ENCODE measurements at regions not wholly inside any gene's neighbourhood (a gene's known extent, or its start where the extent isn't known, plus 50 kb on each side); places are given as distances from the start of the nearest gene placed in this dataset.

DNA sequence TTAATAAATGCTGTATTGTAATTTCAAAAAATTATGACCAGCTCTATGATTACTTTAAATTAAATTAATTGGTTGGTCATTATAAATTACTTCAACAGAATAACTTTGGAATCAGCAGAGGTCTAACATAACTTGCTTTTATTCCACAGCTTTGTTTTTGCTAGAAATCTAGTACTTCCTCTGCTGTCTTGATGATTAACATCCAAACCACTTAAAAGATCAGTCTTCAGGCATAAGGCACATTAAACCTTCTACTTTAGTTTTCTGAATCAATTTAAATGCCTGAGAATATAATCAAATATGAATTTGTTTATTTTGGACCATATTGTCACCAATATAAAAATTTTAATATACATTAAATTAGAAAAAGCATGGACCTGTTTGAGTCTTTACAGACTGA is 465.3 kb downstream of the ARL4A start:
- H3K4me1 Mint-ChIP-seq (ENCODE audit: low read depth): no peaks in the 10 kb centered on the region
- no peaks in the 10 kb centered on the region for H3K36me3 Mint-ChIP-seq (ENCODE audit: low read depth)
- no peak overlapping the region for H3K4me3 Mint-ChIP-seq
- H3K27me3 Mint-ChIP-seq (ENCODE audit: insufficient read depth): no peaks in the 10 kb centered on the region
- DNase-seq (ENCODE audit: low spot score): no peak
- intact Hi-C loops (cut with micrococcal nuclease): no loop called here
- H3K27ac Mint-ChIP-seq: no peak overlapping the region
- H3K9me3 Mint-ChIP-seq: no peaks in the 10 kb centered on the region

- no peak overlapping the region for H3K4me3 Mint-ChIP-seq
- H3K4me1 Mint-ChIP-seq (ENCODE audit: low read depth): no peaks in the 10 kb centered on the region
- H3K36me3 Mint-ChIP-seq (ENCODE audit: low read depth): no peaks in the 10 kb centered on the region
- no peak for DNase-seq (ENCODE audit: low spot score)
- H3K9me3 Mint-ChIP-seq: no peaks in the 10 kb centered on the region
- no peaks in the 10 kb centered on the region for H3K27me3 Mint-ChIP-seq (ENCODE audit: insufficient read depth)
- H3K27ac Mint-ChIP-seq: no peak overlapping the region
- intact Hi-C loops (cut with micrococcal nuclease): no loop called here
Observed at GRCh38 chr7:13153266-13153665, 465.8 kb downstream of the ARL4A start.

GRCh38 chr7:13153742-13154141 is 466.3 kb downstream of the ARL4A start:
- H3K27ac Mint-ChIP-seq: no peak overlapping the region
- intact Hi-C loops (cut with micrococcal nuclease): no loop called here
- H3K36me3 Mint-ChIP-seq (ENCODE audit: low read depth): no peaks in the 10 kb centered on the region
- H3K27me3 Mint-ChIP-seq (ENCODE audit: insufficient read depth): no peaks in the 10 kb centered on the region
- DNase-seq (ENCODE audit: low spot score): no peak
- no peaks in the 10 kb centered on the region for H3K9me3 Mint-ChIP-seq
- no peak overlapping the region for H3K4me3 Mint-ChIP-seq
- H3K4me1 Mint-ChIP-seq (ENCODE audit: low read depth): no peaks in the 10 kb centered on the region

DNA sequence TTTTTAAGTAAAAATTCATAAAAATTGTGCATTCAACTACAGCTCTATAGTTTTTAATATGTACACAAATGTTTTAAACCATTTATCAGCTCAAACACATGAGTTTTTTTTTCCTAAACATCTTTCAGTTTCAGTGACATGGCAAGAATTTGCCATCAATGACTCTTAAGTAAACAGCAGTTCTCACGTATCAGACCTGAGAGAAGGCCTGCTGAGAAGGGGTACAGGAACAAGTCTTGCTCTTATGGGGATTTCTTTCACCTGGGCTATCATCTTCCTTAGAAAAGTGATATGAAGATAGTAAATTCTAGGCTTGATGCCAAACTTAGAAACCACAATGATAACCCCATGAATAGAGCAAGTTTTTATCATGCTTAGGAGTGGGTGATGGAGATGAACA is 467.8 kb downstream of the ARL4A start:
- no peak overlapping the region for H3K27ac Mint-ChIP-seq

GRCh38 chr7:13159003-13159402 is 471.6 kb downstream of the ARL4A start:
- H3K4me1 Mint-ChIP-seq (ENCODE audit: low read depth): no peaks in the 10 kb centered on the region
- H3K36me3 Mint-ChIP-seq (ENCODE audit: low read depth): no peaks in the 10 kb centered on the region
- H3K27ac Mint-ChIP-seq: no peak overlapping the region
- no peak overlapping the region for H3K4me3 Mint-ChIP-seq
- DNase-seq (ENCODE audit: low spot score): no peak
- H3K27me3 Mint-ChIP-seq (ENCODE audit: insufficient read depth): peaks cover 3% of the 10 kb centered on the region
- no peaks in the 10 kb centered on the region for H3K9me3 Mint-ChIP-seq
- intact Hi-C loops (cut with micrococcal nuclease): no loop called here

More for the DNA sequence above, 467.8 kb downstream of the ARL4A start:
- no peak for DNase-seq (ENCODE audit: low spot score)
- no peak overlapping the region for H3K4me3 Mint-ChIP-seq
- no peaks in the 10 kb centered on the region for H3K36me3 Mint-ChIP-seq (ENCODE audit: low read depth)
- intact Hi-C loops (cut with micrococcal nuclease): no loop called here
- H3K9me3 Mint-ChIP-seq: no peaks in the 10 kb centered on the region
- H3K27me3 Mint-ChIP-seq (ENCODE audit: insufficient read depth): no peaks in the 10 kb centered on the region
- no peaks in the 10 kb centered on the region for H3K4me1 Mint-ChIP-seq (ENCODE audit: low read depth)

- no peaks in the 10 kb centered on the region for H3K36me3 Mint-ChIP-seq (ENCODE audit: low read depth)
- intact Hi-C loops (cut with micrococcal nuclease): no loop called here
- H3K27me3 Mint-ChIP-seq (ENCODE audit: insufficient read depth): peaks cover 6% of the 10 kb centered on the region
- no peak overlapping the region for H3K27ac Mint-ChIP-seq
- DNase-seq (ENCODE audit: low spot score): no peak
- no peaks in the 10 kb centered on the region for H3K4me1 Mint-ChIP-seq (ENCODE audit: low read depth)
- H3K4me3 Mint-ChIP-seq: no peak overlapping the region
- no peaks in the 10 kb centered on the region for H3K9me3 Mint-ChIP-seq
Observed at GRCh38 chr7:13159467-13160184, 472.2 kb downstream of the ARL4A start.

DNA sequence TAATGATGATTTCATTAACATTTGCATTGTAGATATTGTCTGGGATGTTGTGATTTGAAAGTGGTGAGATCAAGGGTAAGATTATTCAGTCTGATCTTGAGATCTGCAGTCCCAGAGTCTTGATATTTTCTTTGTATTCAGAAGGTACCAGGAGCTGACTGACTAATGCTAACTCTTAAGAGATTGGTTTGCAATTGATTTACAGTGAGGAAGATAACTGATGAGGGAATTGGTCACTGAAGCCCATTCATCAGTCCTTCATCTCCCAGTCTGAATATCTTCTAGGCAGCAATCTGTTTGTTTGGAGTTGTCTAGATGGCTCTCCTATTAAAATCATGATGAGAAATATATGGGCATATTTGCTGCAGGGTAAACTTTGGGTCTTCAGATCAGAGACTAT is 473.7 kb downstream of the ARL4A start:
- Mint-ChIP-seq H3K4me1 (ENCODE audit: low read depth) (no peaks in the 10 kb centered on the region), H3K36me3 (ENCODE audit: low read depth) (no peaks in the 10 kb centered on the region)
- intact Hi-C loops (cut with micrococcal nuclease): no loop called here

DNA sequence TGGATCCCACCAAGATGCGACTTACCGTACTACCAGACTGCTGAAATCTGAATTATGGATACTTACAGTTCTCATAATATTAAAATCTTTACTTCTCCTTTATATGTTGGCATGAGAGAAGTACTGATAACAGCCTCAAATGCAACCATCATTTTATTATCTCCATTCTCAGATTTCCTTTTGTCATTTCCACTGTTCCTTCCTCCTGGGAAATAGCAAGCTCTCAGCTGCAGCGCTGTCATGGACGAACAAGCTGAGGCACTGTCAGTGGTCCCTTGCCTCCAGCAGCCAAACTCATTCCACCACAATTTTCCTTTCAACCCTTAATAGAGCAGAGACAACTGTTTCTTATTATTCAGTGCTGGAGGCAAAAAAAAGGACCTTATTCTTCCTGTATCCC is 478.4 kb downstream of the ARL4A start:
- H3K27ac Mint-ChIP-seq: no peak overlapping the region
- no peak overlapping the region for H3K4me3 Mint-ChIP-seq
- no peaks in the 10 kb centered on the region for H3K4me1 Mint-ChIP-seq (ENCODE audit: low read depth)
- H3K36me3 Mint-ChIP-seq (ENCODE audit: low read depth): no peaks in the 10 kb centered on the region
- H3K27me3 Mint-ChIP-seq (ENCODE audit: insufficient read depth): peaks cover 5% of the 10 kb centered on the region
- no peaks in the 10 kb centered on the region for H3K9me3 Mint-ChIP-seq
- intact Hi-C loops (cut with micrococcal nuclease): no loop called here
- DNase-seq (ENCODE audit: low spot score): no peak

More for the DNA sequence above, 473.7 kb downstream of the ARL4A start:
- H3K4me3 Mint-ChIP-seq: no peak overlapping the region
- H3K27ac Mint-ChIP-seq: no peak overlapping the region
- no peak for DNase-seq (ENCODE audit: low spot score)
- no peaks in the 10 kb centered on the region for H3K9me3 Mint-ChIP-seq
- H3K27me3 Mint-ChIP-seq (ENCODE audit: insufficient read depth): peaks cover 6% of the 10 kb centered on the region

GRCh38 chr7:13166801-13167200 is 479.4 kb downstream of the ARL4A start:
- no peaks in the 10 kb centered on the region for H3K36me3 Mint-ChIP-seq (ENCODE audit: low read depth)
- no peaks in the 10 kb centered on the region for H3K4me1 Mint-ChIP-seq (ENCODE audit: low read depth)
- DNase-seq (ENCODE audit: low spot score): no peak
- no peak overlapping the region for H3K4me3 Mint-ChIP-seq
- H3K27me3 Mint-ChIP-seq (ENCODE audit: insufficient read depth): peaks cover 3% of the 10 kb centered on the region
- H3K27ac Mint-ChIP-seq: no peak overlapping the region
- intact Hi-C loops (cut with micrococcal nuclease): no loop called here
- no peaks in the 10 kb centered on the region for H3K9me3 Mint-ChIP-seq

- DNase-seq (ENCODE audit: low spot score): no peak
- no peak overlapping the region for H3K27ac Mint-ChIP-seq
- intact Hi-C loops (cut with micrococcal nuclease): no loop called here
- peaks cover 2% of the 10 kb centered on the region for H3K27me3 Mint-ChIP-seq (ENCODE audit: insufficient read depth)
- H3K9me3 Mint-ChIP-seq: no peaks in the 10 kb centered on the region
- H3K36me3 Mint-ChIP-seq (ENCODE audit: low read depth): no peaks in the 10 kb centered on the region
- no peaks in the 10 kb centered on the region for H3K4me1 Mint-ChIP-seq (ENCODE audit: low read depth)
- no peak overlapping the region for H3K4me3 Mint-ChIP-seq
Observed at GRCh38 chr7:13169356-13169755, 481.9 kb downstream of the ARL4A start.

DNA sequence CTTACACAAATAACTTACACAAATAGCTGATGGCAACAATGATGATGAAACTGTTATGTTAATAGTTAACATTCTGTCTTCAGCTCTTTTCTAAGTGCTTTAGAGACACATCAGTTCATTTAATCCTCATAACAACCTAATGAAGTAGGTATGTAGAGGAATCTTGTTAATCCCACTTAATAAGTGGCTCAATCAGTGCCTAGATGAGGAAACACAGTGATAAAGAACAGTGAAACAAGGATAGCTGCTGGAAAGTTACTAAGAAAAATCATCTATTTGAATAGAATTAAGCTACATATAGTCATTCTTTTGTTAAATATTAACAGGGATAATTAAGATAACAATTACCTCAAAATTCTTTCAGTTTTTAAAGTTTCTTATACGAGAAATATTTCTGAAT is 487.6 kb downstream of the ARL4A start:
- Mint-ChIP-seq H3K4me3 (no peak overlapping the region), H3K4me1 (ENCODE audit: low read depth) (no peaks in the 10 kb centered on the region), H3K27me3 (ENCODE audit: insufficient read depth) (no peaks in the 10 kb centered on the region), H3K27ac (no peak overlapping the region), H3K9me3 (no peaks in the 10 kb centered on the region), H3K36me3 (ENCODE audit: low read depth) (no peaks in the 10 kb centered on the region)
- intact Hi-C loops (cut with micrococcal nuclease): loop anchor here (10.0 kb wide), 1 partner anchor 490 kb away; the partner anchor contains the start of gene ARL4A
- no peak for DNase-seq (ENCODE audit: low spot score)

GRCh38 chr7:13179011-13179582 is 491.7 kb downstream of the ARL4A start:
- no peak overlapping the region for H3K27ac Mint-ChIP-seq
- DNase-seq (ENCODE audit: low spot score): no peak
- no peaks in the 10 kb centered on the region for H3K27me3 Mint-ChIP-seq (ENCODE audit: insufficient read depth)
- H3K9me3 Mint-ChIP-seq: no peaks in the 10 kb centered on the region
- no peaks in the 10 kb centered on the region for H3K4me1 Mint-ChIP-seq (ENCODE audit: low read depth)
- intact Hi-C loops (cut with micrococcal nuclease): loop anchor here (10.0 kb wide), 1 partner anchor 494 kb away; the partner anchor contains the start of gene ARL4A
- H3K4me3 Mint-ChIP-seq: no peak overlapping the region
- H3K36me3 Mint-ChIP-seq (ENCODE audit: low read depth): no peaks in the 10 kb centered on the region

DNA sequence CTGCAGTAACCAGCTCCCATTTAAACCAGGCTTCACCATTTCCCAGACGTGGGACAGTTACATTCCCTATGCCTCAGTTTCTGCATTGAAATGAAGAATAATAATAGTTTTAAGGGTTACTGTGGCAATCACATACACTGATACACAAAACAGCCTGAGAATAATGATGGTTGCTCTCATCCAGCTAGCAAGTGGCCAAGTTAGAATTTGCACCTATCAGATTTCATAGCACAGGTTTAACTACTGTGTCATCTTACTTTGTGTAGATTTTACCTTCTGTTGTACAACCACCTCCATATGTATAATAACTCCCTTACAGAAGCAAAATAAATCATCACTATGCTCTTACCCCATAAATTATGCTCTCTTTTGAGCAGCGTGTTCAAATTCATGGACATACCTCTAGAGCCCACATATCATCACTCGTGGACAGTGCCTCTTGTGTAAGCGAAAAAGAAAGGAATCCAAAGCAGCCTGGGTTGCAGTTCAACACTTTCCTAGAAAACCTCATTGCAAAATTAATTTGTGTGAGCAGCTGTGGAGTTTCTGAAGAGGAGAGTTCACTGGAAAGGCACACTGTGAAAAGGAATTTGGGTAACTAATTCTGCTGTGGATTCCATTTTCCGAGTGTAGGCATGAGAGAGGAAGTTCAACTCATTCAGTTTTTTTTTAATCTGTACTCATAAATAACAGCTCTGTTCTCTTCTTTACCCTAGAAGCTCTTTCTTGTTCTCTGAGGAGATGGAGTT is 492.5 kb downstream of the ARL4A start:
- H3K27ac Mint-ChIP-seq: no peak overlapping the region
- H3K27me3 Mint-ChIP-seq (ENCODE audit: insufficient read depth): no peaks in the 10 kb centered on the region
- intact Hi-C loops (cut with micrococcal nuclease): loop anchor here (10.0 kb wide), 1 partner anchor 495 kb away; the partner anchor contains the start of gene ARL4A
- no peaks in the 10 kb centered on the region for H3K9me3 Mint-ChIP-seq
- H3K4me3 Mint-ChIP-seq: no peak overlapping the region
- no peaks in the 10 kb centered on the region for H3K36me3 Mint-ChIP-seq (ENCODE audit: low read depth)
- no peak for DNase-seq (ENCODE audit: low spot score)
- H3K4me1 Mint-ChIP-seq (ENCODE audit: low read depth): no peaks in the 10 kb centered on the region
